WTC11 (cell line): ENCODE measurements at regions not wholly inside any gene's neighbourhood (a gene's known extent, or its start where the extent isn't known, plus 50 kb on each side); places are given as distances from the start of the nearest gene placed in this dataset.

Experiments
- ATAC-seq: fragments of 200-7000 bp; cut with Tn5 transposase; 2 replicates; pipeline ENCODE4 v1.10.0; 2021; ENCODE audit warnings: mild to moderate bottlenecking, moderate library complexity
- CTCF ChIA-PET: fragments of 300-600 bp; sonication (Branson Sonifier 250); formaldehyde crosslinking; loops from one replicate; lab custom pipeline; 2021; ENCODE audit warnings: antibody characterized with exemption; lab: Charles Lee
- POLR2A ChIA-PET: fragments of 350-600 bp; sonication (Branson Sonifier 250); formaldehyde crosslinking; loops from one replicate; lab custom pipeline; 2021; ENCODE audit warnings: antibody characterized with exemption; lab: Charles Lee
- DNase-seq: peaks from one replicate; pipeline ENCODE4 v3.0.0; 2021; ENCODE audit warnings: low spot score
- H3K27ac Mint-ChIP-seq: 2 replicates; pipeline ENCODE4 v1.8.0; 2021; ENCODE audit warnings: mixed read lengths
- H3K27me3 Mint-ChIP-seq: 2 replicates; pipeline ENCODE4 v1.8.0; 2021; ENCODE audit warnings: low read depth, mild to moderate bottlenecking, moderate library complexity, mixed read lengths
- H3K36me3 Mint-ChIP-seq: 2 replicates; pipeline ENCODE4 v1.8.0; 2021; ENCODE audit warnings: mixed read lengths
- H3K4me1 Mint-ChIP-seq: 2 replicates; pipeline ENCODE4 v1.8.0; 2022; ENCODE audit warnings: mixed read lengths
- H3K4me3 Mint-ChIP-seq: 2 replicates; pipeline ENCODE4 v1.8.0; 2021; ENCODE audit warnings: mild to moderate bottlenecking, moderate library complexity, mixed read lengths
- H3K9me3 Mint-ChIP-seq: 2 replicates; pipeline ENCODE4 v1.8.0; 2021; ENCODE audit warnings: mixed read lengths
- EMX1 ChIP-seq: fragments of 250-450 bp; sonication (Bioruptor Pico); IDR thresholded peaks from 2 replicates; pipeline ENCODE4 v1.8.0; 2021; ENCODE audit warnings: mild to moderate bottlenecking
- FOXJ3 ChIP-seq: sonication (generic); formaldehyde crosslinking; IDR thresholded peaks from 2 replicates; pipeline ENCODE4 v1.9.0; 2021; ENCODE audit warnings: missing genetic modification reagents, mild to moderate bottlenecking, borderline replicate concordance
- FOXP1 ChIP-seq: sonication (generic); formaldehyde crosslinking; IDR thresholded peaks from 2 replicates; pipeline ENCODE4 v1.8.0; 2022; ENCODE audit warnings: missing genetic modification reagents, mild to moderate bottlenecking, moderate library complexity, borderline replicate concordance
- JAZF1 ChIP-seq: fragments of 250-450 bp; sonication (Bioruptor Pico); IDR thresholded peaks from 2 replicates; pipeline ENCODE4 v1.9.0; 2021; ENCODE audit warnings: moderate library complexity, mild to moderate bottlenecking, inconsistent platforms
- MXD4 ChIP-seq: fragments of 250-450 bp; sonication (Bioruptor Pico); IDR thresholded peaks from 2 replicates; pipeline ENCODE4 v1.8.0; 2021; ENCODE audit warnings: mild to moderate bottlenecking, moderate library complexity, borderline replicate concordance
- NR1H2 ChIP-seq: sonication (generic); formaldehyde crosslinking; IDR thresholded peaks from 2 replicates; pipeline ENCODE4 v1.9.0; 2021; ENCODE audit warnings: mild to moderate bottlenecking, moderate library complexity, missing genetic modification reagents
- NR2C2 ChIP-seq: sonication (generic); formaldehyde crosslinking; IDR thresholded peaks from 2 replicates; pipeline ENCODE4 v1.8.0; 2022; ENCODE audit warnings: mild to moderate bottlenecking, missing genetic modification reagents
- PRDM15 ChIP-seq: sonication (generic); formaldehyde crosslinking; IDR thresholded peaks from 2 replicates; pipeline ENCODE4 v1.8.0; 2022; ENCODE audit warnings: missing genetic modification reagents
- PRRX2 ChIP-seq: fragments of 250-450 bp; sonication (Bioruptor Pico); IDR thresholded peaks from 2 replicates; pipeline ENCODE4 v1.8.0; 2021; ENCODE audit warnings: mild to moderate bottlenecking
- RORB ChIP-seq: fragments of 250-450 bp; sonication (Bioruptor Pico); IDR thresholded peaks from 2 replicates; pipeline ENCODE4 v1.9.0; 2021; ENCODE audit warnings: mild to moderate bottlenecking
- SMAD4 ChIP-seq: sonication (generic); formaldehyde crosslinking; IDR thresholded peaks from 2 replicates; pipeline ENCODE4 v1.8.0; 2022; ENCODE audit warnings: mild to moderate bottlenecking, missing genetic modification reagents
- ZNF138 ChIP-seq: sonication (generic); formaldehyde crosslinking; conservative IDR thresholded peaks from 2 replicates; pipeline ENCODE4 v1.8.1; 2022; ENCODE audit warnings: mild to moderate bottlenecking, moderate library complexity, missing genetic modification reagents
- ZNF219 ChIP-seq: sonication (generic); formaldehyde crosslinking; IDR thresholded peaks from 2 replicates; pipeline ENCODE4 v1.8.0; 2023; ENCODE audit warnings: missing genetic modification reagents, mild to moderate bottlenecking, borderline replicate concordance
- ZNF263 ChIP-seq: sonication (generic); formaldehyde crosslinking; IDR thresholded peaks from 2 replicates; pipeline ENCODE4 v1.8.1; 2022; ENCODE audit warnings: low read depth, mild to moderate bottlenecking, moderate library complexity, missing genetic modification reagents
- ZNF396 ChIP-seq: fragments of 250-450 bp; sonication (Bioruptor Pico); IDR thresholded peaks from 2 replicates; pipeline ENCODE4 v1.8.0; 2021; ENCODE audit warnings: mild to moderate bottlenecking, moderate library complexity, borderline replicate concordance
- ZNF423 ChIP-seq: fragments of 250-450 bp; sonication (Bioruptor Pico); IDR thresholded peaks from 2 replicates; pipeline ENCODE4 v2.1.2; 2022; ENCODE audit warnings: mild to moderate bottlenecking, moderate library complexity
- TF ChIP-seq, protein P1 (sequence below): sonication (generic); formaldehyde crosslinking; conservative IDR thresholded peaks from 2 replicates; pipeline ENCODE4 v1.8.1; 2022; ENCODE audit warnings: mild to moderate bottlenecking, missing genetic modification reagents
- TF ChIP-seq, protein P2 (sequence below): fragments of 250-450 bp; sonication (Bioruptor Pico); IDR thresholded peaks from 2 replicates; pipeline ENCODE4 v1.9.0; 2021; ENCODE audit warnings: mild to moderate bottlenecking

DNA sequence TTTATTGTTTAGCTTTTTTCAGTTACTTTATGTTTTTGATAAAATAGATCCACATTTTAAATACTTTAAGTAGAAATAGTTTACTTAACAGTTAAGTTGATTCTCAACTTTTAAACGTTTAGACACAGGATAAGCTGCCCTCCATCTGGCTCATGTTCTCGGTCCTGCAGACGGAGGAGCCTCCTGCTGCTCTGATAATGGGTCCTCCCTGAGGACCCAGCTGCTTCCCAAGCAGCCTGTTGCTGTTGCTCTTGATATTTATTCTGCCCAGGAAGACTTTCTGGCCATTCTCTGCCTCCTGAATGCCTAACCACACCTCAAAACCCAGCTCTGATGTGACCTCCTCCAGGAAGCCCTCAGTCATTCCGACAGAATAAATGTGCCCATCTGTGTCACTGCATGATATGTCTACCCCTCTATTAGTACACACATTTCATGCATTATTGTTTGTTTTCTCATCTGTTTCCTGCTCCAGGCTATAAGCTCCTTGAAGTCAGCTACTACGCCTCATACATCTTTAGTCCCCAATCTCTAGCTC, 267.2 kb upstream of the MSX2 start (continued):
- TF ChIP-seq PRDM15 (CRISPR knock-in tag) (no peak), NR2C2 (CRISPR knock-in tag) (no peak)

GRCh38 chr5:174459071-174459702, 265.2 kb upstream of the MSX2 start:
- no peak overlapping the region for H3K4me3 Mint-ChIP-seq
- ATAC-seq (no peak), DNase-seq (no peak)
- peaks cover 3% of the 10 kb centered on the region; the same call in 1 of the 2 replicates for H3K9me3 Mint-ChIP-seq
- no peaks in the 10 kb centered on the region for H3K36me3 Mint-ChIP-seq
- H3K27me3 Mint-ChIP-seq, result no peaks in the 10 kb centered on the region
- peaks cover 21% of the 10 kb centered on the region for H3K4me1 Mint-ChIP-seq
- no peak for TF ChIP-seq ZNF423 (CRISPR knock-in tag)
- no peak for TF ChIP-seq FOXP1 (CRISPR knock-in tag)
- no peak for TF ChIP-seq PRRX2 (CRISPR knock-in tag)
- TF ChIP-seq RORB (CRISPR knock-in tag), result no peak
- TF ChIP-seq SMAD4 (CRISPR knock-in tag), result no peak
- TF ChIP-seq, protein P1, sequence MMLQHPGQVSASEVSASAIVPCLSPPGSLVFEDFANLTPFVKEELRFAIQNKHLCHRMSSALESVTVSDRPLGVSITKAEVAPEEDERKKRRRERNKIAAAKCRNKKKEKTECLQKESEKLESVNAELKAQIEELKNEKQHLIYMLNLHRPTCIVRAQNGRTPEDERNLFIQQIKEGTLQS (CRISPR knock-in tag), result no peak
- TF ChIP-seq MXD4 (CRISPR knock-in tag), result no peak
- TF ChIP-seq ZNF263 (CRISPR knock-in tag), result no peak
- no peak for TF ChIP-seq NR1H2 (CRISPR knock-in tag)
- no peak for TF ChIP-seq ZNF219 (CRISPR knock-in tag)
- no peak for TF ChIP-seq EMX1 (CRISPR knock-in tag)
- TF ChIP-seq, protein P2, sequence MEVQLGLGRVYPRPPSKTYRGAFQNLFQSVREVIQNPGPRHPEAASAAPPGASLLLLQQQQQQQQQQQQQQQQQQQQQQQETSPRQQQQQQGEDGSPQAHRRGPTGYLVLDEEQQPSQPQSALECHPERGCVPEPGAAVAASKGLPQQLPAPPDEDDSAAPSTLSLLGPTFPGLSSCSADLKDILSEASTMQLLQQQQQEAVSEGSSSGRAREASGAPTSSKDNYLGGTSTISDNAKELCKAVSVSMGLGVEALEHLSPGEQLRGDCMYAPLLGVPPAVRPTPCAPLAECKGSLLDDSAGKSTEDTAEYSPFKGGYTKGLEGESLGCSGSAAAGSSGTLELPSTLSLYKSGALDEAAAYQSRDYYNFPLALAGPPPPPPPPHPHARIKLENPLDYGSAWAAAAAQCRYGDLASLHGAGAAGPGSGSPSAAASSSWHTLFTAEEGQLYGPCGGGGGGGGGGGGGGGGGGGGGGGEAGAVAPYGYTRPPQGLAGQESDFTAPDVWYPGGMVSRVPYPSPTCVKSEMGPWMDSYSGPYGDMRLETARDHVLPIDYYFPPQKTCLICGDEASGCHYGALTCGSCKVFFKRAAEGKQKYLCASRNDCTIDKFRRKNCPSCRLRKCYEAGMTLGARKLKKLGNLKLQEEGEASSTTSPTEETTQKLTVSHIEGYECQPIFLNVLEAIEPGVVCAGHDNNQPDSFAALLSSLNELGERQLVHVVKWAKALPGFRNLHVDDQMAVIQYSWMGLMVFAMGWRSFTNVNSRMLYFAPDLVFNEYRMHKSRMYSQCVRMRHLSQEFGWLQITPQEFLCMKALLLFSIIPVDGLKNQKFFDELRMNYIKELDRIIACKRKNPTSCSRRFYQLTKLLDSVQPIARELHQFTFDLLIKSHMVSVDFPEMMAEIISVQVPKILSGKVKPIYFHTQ (CRISPR knock-in tag), result no peak
- no peak for TF ChIP-seq JAZF1 (CRISPR knock-in tag)
- no peak for TF ChIP-seq ZNF396 (CRISPR knock-in tag)
- TF ChIP-seq ZNF138 (CRISPR knock-in tag), result no peak
- TF ChIP-seq FOXJ3 (CRISPR knock-in tag), result no peak
- CTCF ChIA-PET, result interaction anchor here (0.7 kb wide), 1 partner anchor 40 kb away, joined by 4 read pairs; no protein-coding TSS in a partner anchor
- no peak overlapping the region for H3K27ac Mint-ChIP-seq
- POLR2A ChIA-PET, result no interaction called here
